CD4-positive, alpha-beta T cell (primary cell): ENCODE measurements at regions not wholly inside any gene's neighbourhood (a gene's known extent, or its start where the extent isn't known, plus 50 kb on each side); places are given as distances from the start of the nearest gene placed in this dataset.
"Not testable (repeated sequence)": the region's sequence is repeated elsewhere in the genome, so short reads cannot be mapped to it uniquely, and the experiment has no call there.

Experiments used
- ATAC-seq: fragments of 200-7000 bp; cut with Tn5 transposase; one replicate; pipeline ENCODE4 v1.10.0; 2022; ENCODE audit warnings: mild to moderate bottlenecking; ENCODE audit not compliant: poor library complexity
- CTCF ChIA-PET: fragments of 350-600 bp; sonication (Branson Sonifier 250); formaldehyde crosslinking; loops from one replicate; lab custom pipeline; 2021; ENCODE audit warnings: antibody characterized with exemption, inconsistent platforms; lab: Charles Lee
- POLR2A ChIA-PET: fragments of 350-600 bp; sonication (Branson Sonifier 250); formaldehyde crosslinking; loops from one replicate; lab custom pipeline; 2021; ENCODE audit warnings: antibody characterized with exemption, inconsistent platforms; lab: Charles Lee
- DNase-seq, 14 experiments: peaks; one replicate each; pipeline ENCODE4 v3.0.0-alpha.2; 2013 to 2020; ENCODE audit warnings: mixed read lengths in 2 of 14
- H3K27ac ChIP-seq, 2 donors: one replicate each; pipeline versions ENCODE4 v1.5.1 to v1.7.0; 2013; ENCODE audit warnings: low read length in 2 of 2, low read depth in 1 of 2, mild to moderate bottlenecking in 1 of 2
- H3K27me3 ChIP-seq, 2 experiments: 1 replicate in 1 of 2; 2 replicates in 1 of 2; pipeline versions ENCODE4 v1.6.1 to v1.7.0; 2013; ENCODE audit warnings: low read length in 2 of 2, control low read depth in 1 of 2, mild to moderate bottlenecking in 1 of 2, moderate library complexity in 1 of 2; ENCODE audit not compliant: insufficient read depth in 2 of 2, control insufficient read depth in 1 of 2
- H3K36me3 ChIP-seq: one replicate; pipeline ENCODE4 v1.6.1; 2013; ENCODE audit warnings: low read length, control low read depth; ENCODE audit not compliant: insufficient read depth
- H3K4me1 ChIP-seq: one replicate; pipeline ENCODE4 v1.6.1; 2013; ENCODE audit warnings: low read length, control low read depth; ENCODE audit not compliant: insufficient read depth
- H3K4me3 ChIP-seq: one replicate; pipeline ENCODE4 v1.5.1; 2013; ENCODE audit warnings: mild to moderate bottlenecking, low read length, moderate library complexity
- H3K9me3 ChIP-seq, 2 experiments: 1 replicate in 1 of 2; 2 replicates in 1 of 2; pipeline versions ENCODE4 v1.6.1 to v1.7.0; 2013; ENCODE audit warnings: low read length in 2 of 2, mild to moderate bottlenecking in 2 of 2, control low read depth in 1 of 2, moderate library complexity in 1 of 2; ENCODE audit not compliant: control insufficient read depth in 1 of 2, insufficient read depth in 1 of 2
- H3K27ac Mint-ChIP-seq: one replicate; pipeline ENCODE4 v1.8.0; 2020; ENCODE audit warnings: mixed read lengths
- H3K27me3 Mint-ChIP-seq: one replicate; pipeline ENCODE4 v1.8.0; 2021; ENCODE audit warnings: mixed read lengths
- H3K36me3 Mint-ChIP-seq: one replicate; pipeline ENCODE4 v1.8.0; 2021; ENCODE audit warnings: low read depth, mixed read lengths
- H3K4me1 Mint-ChIP-seq: one replicate; pipeline ENCODE4 v1.8.0; 2021; ENCODE audit warnings: low read depth, mixed read lengths
- H3K4me3 Mint-ChIP-seq: one replicate; pipeline ENCODE4 v1.8.0; 2020; ENCODE audit warnings: mild to moderate bottlenecking, mixed read lengths
- H3K9me3 Mint-ChIP-seq: one replicate; pipeline ENCODE4 v1.8.0; 2020; ENCODE audit warnings: mixed read lengths
- intact Hi-C, 2 experiments: fragments of 100-400 bp; cut with DNase I in 1 of 2; cut with micrococcal nuclease in 1 of 2; formaldehyde crosslinking; loops; one replicate each; pipeline versions ENCODE4 v1.15.1 to v1.9.0; 2023 to 2025; cut with DNase I, micrococcal nuclease
- TF ChIP-seq, protein P1 (sequence below): fragments of 200-600 bp; IDR thresholded peaks from one replicate; pipeline ENCODE4 v1.8.0; 2022; ENCODE audit warnings: antibody characterized with exemption, mild to moderate bottlenecking

DNA sequence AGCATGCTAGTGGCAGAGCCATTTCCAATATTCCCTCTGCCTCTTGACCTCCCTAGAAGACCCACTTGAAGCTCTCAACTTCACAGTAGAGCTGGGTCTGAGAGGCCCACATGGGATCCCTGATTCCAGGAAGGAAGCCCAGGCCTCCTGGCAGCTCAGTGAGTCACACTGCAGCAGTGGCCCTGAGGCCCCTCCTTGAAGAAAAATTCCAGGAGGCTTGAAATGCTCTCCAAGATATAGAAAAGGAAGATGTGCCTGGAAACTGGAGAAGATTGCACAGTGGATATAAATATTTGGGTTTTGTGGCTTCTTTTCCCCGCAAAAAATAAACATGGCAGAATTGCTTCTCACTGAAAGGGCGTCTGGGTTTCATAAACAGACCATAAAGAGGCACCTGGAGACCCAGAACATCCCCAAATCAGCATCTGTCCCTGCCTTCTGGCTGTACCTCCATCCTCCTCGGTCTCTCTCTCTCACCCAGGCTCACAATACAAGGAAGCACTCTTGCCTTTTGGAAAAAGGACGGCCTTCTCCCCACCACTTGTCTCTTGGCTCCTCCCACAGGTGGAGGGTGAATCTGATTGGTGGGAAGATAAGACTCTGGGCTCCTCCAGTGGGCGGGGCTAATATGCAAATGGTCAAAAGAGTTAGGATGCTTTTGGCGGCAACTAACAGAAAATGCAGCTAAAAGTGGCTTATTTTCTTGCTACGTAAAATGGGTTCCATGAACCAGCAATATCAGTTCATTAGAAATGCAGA is 200.0 kb upstream of the SULF2 start:
- H3K27me3 ChIP-seq: peaks cover 0 to 6% of the 10 kb centered on the region in 2 experiments
- no peak overlapping the region for H3K27ac ChIP-seq
- peaks cover 0 to 7% of the 10 kb centered on the region in 2 experiments for H3K9me3 ChIP-seq
- no peaks in the 10 kb centered on the region for H3K9me3 Mint-ChIP-seq
- H3K27me3 Mint-ChIP-seq: peaks cover 7% of the 10 kb centered on the region
- H3K36me3 ChIP-seq: no peaks in the 10 kb centered on the region
- POLR2A ChIA-PET: no interaction called here
- TF ChIP-seq, protein P1, sequence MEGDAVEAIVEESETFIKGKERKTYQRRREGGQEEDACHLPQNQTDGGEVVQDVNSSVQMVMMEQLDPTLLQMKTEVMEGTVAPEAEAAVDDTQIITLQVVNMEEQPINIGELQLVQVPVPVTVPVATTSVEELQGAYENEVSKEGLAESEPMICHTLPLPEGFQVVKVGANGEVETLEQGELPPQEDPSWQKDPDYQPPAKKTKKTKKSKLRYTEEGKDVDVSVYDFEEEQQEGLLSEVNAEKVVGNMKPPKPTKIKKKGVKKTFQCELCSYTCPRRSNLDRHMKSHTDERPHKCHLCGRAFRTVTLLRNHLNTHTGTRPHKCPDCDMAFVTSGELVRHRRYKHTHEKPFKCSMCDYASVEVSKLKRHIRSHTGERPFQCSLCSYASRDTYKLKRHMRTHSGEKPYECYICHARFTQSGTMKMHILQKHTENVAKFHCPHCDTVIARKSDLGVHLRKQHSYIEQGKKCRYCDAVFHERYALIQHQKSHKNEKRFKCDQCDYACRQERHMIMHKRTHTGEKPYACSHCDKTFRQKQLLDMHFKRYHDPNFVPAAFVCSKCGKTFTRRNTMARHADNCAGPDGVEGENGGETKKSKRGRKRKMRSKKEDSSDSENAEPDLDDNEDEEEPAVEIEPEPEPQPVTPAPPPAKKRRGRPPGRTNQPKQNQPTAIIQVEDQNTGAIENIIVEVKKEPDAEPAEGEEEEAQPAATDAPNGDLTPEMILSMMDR: no peak
- no peak for DNase-seq
- no peaks in the 10 kb centered on the region for H3K4me1 ChIP-seq
- no peak for ATAC-seq
- no peaks in the 10 kb centered on the region for H3K4me1 Mint-ChIP-seq
- H3K4me3 ChIP-seq: no peak overlapping the region
- H3K27ac Mint-ChIP-seq: no peak overlapping the region
- CTCF ChIA-PET: no interaction called here
- no peaks in the 10 kb centered on the region for H3K36me3 Mint-ChIP-seq
- H3K4me3 Mint-ChIP-seq: no peak overlapping the region
- intact Hi-C loops: no loop called here

DNA sequence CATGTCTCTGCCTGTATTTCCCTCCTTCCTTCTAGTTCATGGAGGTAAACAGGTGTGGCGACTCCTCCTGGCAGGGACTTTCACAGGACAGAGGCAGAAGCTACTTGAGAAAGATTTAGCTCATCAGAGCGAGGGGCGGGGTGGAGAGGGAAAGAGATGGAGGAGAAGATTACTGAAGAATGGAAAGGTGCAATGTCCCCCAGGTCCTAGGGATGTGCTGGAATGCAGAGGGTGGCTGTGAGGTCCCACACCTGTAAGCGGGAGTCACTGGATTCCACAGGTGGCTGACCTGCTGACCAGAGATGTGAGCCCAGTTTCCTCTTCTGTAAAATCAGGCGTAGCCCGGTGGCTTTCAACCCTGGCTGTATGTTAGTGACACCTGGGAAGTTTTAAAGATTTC is 199.2 kb upstream of the SULF2 start:
- Histone ChIP-seq H3K27ac (no peak overlapping the region), H3K4me1 (no peaks in the 10 kb centered on the region), H3K27me3 (peaks cover 0 to 6% of the 10 kb centered on the region in 2 experiments), H3K9me3 (peaks cover 0 to 7% of the 10 kb centered on the region in 2 experiments), H3K4me3 (no peak overlapping the region), H3K36me3 (no peaks in the 10 kb centered on the region)
- no peak for ATAC-seq
- Mint-ChIP-seq H3K4me3 (no peak overlapping the region), H3K9me3 (no peaks in the 10 kb centered on the region), H3K4me1 (no peaks in the 10 kb centered on the region), H3K36me3 (no peaks in the 10 kb centered on the region), H3K27me3 (peaks cover 7% of the 10 kb centered on the region), H3K27ac (no peak overlapping the region)
- DNase-seq: no peak
- ChIA-PET CTCF (no interaction called here), POLR2A (no interaction called here)
- intact Hi-C loops: no loop called here
- TF ChIP-seq, protein P1: no peak

DNA sequence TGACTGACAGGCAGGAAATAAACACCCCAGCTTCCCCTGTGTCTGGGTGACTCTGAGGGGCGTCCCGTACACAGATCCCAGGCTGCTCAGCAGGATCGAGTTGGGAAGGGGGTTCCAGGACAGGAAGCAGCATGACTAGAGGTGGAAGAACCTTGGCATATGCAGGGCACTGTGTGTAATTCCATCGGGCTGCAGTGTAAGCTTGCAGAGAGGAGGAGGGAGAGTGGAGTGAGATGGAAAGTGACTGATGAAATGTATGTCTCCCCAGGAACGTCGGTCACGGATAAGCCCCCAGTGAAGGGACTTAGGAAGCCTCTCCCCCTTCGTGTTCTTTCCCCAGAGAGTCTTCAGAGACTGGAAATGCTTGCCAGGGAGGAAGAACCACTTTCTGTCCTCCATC is 198.4 kb upstream of the SULF2 start:
- H3K27me3 Mint-ChIP-seq, H3K27ac Mint-ChIP-seq, H3K27ac ChIP-seq, intact Hi-C loops, H3K4me1 Mint-ChIP-seq, H3K9me3 Mint-ChIP-seq, POLR2A ChIA-PET, H3K36me3 ChIP-seq, H3K4me3 ChIP-seq, H3K36me3 Mint-ChIP-seq, H3K4me1 ChIP-seq, H3K9me3 ChIP-seq, H3K27me3 ChIP-seq, CTCF ChIA-PET, H3K4me3 Mint-ChIP-seq, ATAC-seq, DNase-seq: not testable (repeated sequence)
